Stimulated activated CD8-positive, alpha-beta memory T cell treated with anti-CD3 and anti-CD28 coated beads, Interleukin-12 subunit alpha, Interleukin-12 subunit beta, amount 100 ng/mL, for 1 hour (primary cell): ENCODE measurements at regions not wholly inside any gene's neighbourhood (a gene's known extent, or its start where the extent isn't known, plus 50 kb on each side); places are given as distances from the start of the nearest gene placed in this dataset.

Experiments
- DNase-seq: peaks from one replicate; pipeline ENCODE4 v3.0.0-alpha.2; 2020; ENCODE audit warnings: low read depth

DNA sequence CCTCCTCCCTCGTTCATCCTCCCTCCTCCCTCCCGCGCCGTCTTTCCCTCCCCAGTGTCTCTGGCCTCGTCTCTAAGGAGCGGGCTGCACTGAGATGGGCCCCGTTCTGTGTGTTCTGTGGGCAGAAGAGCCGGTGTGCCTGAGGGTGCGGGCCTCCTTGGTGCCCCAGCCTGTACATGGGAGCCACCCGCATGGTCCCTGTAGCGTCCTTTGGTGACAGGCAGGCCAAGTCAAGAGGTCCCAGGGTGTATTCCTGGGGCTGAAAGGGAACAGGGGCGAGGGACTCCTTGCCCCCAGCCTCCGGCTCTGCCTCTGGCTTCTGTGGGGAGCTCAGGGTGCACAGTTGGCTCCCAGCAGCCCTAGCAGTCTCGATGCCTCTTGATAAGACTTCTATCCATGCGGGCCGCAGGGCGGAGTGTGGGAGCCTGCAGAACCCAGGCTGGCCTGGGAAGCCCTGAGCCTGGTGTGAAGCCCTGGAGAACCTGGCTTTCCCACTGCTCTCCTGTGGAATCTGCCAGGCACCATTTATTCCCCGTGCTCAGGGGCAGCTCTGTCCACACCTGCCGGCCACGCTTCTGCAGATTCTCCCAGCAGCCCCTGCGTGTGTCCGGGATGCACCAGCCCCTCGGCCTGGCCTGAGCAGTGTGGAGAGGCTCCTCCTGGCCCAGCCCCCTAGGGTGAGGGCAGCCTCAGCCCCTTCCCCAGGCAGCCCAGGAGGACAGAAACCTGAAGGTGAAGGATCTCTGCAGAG lies 181.3 kb downstream of the KIF26A start:
- DNase-seq, result no peak

DNA sequence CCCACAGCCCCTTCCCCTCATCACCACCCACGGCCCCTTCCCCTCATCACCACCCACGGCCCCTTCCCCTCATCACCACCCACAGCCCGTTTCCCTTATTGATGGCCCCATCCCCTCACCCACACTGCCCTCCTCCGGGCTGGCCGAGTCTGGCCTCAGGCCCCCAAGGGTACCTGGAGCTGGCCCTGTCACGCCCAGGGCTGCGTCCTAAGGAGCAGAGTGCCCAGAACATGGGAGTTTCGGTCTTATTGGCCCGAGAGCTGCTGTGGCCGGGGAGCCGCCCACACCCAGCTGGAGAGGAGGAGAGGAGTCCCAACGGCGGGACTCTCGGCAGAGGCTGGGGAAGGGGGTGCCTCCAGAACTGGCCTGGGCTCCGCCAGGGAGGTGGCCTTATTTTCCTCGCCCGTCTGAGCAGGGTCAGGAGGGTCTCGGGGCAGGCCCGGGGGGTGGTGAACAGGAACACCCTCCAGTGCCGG lies 182.3 kb downstream of the KIF26A start:
- no peak for DNase-seq

DNA sequence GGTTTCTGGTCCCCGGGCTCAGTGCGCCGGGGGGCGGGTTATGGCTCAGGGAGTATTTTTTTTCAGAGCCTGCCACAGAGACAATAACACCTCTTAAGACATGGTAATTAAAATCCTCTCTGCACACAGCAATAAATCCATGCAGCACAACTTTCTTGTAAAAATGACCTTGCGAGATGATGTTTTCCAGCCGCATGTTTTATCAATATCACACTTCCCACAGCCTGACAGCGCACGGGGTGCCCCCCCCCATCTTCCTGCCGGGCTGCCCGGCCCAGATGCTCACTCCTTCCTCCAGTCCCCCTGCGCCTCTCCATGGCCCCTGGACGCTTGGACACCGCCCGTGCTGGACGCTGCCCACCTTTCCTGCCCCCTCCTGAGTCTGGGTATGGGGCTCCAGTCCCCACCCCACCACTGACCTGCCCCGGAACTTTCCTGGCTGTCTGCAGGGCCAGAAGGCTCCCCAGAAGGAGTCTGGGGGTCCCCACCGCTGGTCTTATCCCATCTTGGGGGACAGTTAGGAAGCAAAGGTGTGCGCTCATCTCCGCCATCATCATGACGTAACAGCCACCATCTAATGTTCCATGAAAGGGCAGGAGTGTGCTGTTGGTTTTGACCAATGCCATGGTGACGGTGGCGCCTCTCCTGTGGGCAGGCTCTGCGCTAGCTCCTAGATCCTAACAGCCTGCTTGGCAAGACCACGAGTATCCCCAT lies 182.9 kb downstream of the KIF26A start:
- DNase-seq, result no peak

DNA sequence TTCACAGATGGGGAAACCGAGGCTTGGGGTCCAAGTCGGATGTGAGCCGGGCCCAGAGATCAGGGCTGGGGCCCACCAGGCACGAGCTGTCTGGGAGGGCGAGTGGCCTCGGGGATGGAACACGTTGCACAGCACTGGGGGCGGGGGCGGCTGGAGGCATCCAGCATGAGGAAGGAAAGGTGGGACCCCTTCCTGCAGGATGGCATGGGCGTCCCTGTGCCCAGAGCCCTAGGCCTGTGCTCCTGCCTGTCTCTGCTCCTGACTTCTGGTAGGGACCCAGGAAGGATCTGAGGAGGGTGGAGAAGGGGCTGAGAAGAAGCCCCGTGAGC lies 183.4 kb downstream of the KIF26A start:
- no peak for DNase-seq

DNA sequence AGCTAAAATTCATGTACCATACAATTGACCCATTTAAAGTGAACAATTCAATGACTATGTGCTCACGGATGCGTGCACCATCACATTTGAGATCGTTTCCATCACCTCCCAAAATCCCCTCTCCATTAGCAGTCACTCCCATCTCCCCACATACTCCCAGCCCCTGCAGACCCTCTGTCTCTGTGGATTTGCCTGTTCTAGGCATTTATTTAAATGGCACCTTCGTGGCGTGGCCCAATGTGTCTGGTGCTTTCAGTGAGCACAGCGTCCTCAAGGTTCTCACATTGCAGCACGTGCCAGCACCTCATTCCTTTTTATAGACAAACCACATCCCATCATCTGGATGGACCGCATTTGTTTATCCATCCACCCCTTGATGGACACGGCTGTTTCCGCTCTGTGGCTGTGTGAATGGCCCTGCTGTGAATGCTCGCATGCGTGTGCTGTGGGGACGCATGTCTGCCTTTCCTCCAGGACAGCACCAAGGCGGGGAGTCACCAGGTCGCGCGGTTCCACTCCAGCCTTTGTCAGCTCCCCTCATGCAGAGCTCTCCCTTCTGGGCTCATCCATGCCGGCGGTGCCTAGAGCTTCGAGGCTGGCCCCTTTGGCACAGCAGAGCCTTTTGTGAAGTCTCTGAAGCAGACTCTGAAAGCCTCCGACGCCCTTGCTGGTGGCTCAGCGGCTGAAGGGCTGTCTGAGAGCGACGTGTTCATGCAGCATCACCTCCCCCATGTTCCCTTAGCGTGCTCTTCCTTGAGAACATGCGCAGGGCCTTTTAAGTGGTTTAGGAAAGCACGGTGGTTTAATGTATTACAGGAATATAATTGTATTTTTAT lies 184.4 kb downstream of the KIF26A start:
- no peak for DNase-seq

DNA sequence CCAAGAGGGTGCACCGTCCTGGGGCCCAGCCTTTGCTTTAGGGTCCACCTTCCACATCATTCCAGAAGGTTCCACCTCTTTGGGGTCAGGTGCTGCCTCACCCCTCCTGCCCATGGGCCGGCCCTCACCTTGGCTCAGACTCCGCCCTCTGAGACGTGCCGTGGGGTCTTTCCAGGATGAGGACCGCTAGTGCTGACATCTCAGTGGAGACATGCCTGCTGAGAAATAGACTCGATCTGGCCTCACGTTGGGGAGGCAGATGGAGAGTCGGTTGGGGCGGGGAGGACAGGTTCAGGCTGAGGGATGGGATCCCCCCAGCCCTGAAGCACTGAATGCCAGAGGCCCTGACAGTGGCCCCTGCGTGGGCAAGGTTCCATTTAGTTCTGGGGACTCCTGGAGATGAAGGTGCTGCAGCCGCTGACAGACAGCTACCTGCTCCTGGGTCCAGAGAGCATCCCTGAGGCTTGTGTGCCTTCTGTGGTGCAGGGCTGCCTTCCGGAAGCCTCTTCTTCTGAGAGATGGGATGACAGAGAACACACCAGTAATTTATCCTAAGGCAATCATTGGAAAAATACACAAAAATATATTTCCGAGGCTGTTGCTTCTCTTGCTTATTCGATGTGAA lies 185.3 kb downstream of the KIF26A start:
- no peak for DNase-seq

DNA sequence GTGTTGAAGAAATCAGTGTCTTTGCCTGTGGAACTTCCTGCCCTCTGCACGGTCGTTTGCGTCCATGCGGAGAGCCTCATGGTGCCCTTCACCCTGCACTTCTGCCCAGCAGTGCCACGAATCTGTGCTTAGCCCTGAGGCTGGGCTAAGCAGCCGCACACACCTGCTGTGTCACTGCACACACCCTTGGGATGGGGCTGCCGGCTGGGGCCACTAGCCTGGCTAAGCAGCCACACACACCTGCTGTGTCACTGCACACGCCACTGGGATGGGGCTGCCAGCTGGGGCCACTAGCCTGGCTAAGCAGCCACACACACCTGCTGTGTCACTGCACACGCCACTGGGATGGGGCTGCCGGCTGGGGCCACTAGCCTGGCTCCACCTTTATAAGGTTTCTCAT lies 188.5 kb downstream of the KIF26A start:
- no peak for DNase-seq

DNA sequence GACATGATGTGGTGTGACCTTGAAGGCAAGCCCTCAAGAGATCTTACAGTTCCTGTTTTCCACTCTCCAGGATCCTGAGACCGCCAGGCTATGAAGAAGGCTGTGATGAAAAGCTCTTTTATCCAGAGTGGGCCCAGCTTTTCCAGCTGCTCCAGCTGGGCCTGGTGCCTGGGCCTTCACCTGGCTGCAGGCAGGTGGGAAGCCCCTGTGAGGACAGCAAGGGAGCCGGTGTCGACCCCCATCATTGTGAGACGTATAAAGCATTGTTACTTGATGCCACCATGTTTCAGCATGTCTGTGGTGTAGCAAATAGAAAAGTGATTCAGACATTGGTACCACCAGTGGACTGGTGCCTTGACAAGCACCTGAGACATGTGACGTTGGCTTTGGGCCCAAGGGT lies 190.2 kb downstream of the KIF26A start:
- DNase-seq, result no peak

DNA sequence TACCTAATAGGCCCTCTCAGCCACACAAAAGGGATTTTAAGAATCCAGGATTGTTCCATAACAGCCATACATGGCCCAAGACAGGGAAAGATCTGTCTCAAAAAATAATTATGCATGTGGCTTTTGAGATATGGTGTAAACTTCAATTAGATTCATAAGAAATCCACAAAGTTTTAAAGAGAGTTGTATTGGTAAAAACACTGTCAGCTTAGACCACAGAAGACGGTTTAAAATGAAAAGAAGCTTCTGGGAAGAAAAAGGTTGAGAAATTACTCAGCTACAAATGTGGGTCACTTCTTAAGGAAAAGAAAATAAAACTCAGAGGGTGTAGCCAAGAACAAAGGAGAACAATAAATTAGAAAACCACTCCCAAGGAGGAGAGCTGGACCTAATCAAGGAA lies 191.4 kb downstream of the KIF26A start:
- DNase-seq, result no peak

DNA sequence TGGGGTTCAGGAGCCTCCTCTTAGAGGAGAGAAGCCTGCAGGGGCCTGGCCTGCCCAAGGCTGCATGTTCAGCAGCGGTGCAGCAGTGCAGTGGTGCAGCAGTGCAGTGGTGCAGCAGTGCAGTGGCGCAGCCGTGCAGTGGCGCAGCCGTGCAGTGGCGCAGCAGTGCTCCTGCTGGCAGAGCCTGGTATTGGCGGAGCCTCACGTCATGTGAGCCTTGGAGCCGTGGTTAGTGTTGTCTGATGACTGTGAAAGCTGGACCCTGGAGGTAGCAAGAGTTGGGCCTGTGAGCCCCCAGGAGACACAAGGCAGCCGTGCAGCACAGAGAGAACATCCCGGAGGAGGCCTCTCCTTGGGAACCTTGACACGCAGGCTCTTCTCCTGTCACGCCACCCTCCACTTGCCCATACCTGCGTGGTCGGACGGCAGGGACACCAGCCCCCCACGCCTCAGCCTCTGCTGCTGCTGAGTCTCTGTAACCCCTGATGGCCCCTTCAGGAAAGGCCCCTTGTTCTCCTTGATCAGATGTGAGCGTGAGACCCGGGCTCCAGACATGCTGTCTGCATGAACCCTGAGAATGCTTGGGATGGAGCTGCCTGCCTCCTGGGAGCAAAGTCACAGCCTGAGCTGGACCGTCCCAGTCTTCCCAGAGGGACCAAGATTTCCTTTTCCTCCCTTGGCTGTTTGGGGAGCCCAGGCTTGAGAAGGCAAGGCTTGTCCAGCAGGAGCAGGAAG lies 193.7 kb downstream of the KIF26A start:
- DNase-seq, result no peak

DNA sequence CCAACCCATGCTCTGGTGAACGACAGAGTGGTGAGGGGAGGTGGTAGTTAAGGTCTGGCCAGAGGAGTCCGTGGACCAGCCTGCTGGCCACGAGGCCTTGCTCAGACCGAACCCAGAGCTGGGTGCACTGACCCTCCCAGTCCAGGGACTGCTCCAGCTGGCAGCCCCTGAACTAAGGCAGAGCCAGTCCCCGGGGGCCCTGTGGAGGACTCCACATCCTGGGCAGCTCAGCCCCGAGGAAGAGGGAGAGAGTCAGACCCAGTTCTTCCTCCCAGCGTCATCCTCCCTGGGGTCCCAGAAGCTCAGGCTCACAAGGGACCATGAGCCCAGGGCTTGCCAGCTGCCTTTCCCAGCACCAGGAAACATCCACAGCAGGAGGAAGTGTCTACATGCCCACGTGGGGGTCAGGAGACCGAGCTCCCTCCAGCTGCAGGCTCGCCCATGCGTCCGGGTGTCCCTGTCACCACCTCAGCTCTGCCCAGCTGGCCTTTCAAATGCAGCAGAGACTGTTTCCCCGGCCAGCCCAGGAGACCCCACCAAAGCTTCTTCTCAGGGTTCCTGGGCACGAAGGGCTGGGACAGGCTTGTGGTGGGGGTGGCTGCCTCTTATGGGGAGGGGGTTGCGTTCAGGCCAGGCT lies 194.4 kb downstream of the KIF26A start:
- no peak for DNase-seq

DNA sequence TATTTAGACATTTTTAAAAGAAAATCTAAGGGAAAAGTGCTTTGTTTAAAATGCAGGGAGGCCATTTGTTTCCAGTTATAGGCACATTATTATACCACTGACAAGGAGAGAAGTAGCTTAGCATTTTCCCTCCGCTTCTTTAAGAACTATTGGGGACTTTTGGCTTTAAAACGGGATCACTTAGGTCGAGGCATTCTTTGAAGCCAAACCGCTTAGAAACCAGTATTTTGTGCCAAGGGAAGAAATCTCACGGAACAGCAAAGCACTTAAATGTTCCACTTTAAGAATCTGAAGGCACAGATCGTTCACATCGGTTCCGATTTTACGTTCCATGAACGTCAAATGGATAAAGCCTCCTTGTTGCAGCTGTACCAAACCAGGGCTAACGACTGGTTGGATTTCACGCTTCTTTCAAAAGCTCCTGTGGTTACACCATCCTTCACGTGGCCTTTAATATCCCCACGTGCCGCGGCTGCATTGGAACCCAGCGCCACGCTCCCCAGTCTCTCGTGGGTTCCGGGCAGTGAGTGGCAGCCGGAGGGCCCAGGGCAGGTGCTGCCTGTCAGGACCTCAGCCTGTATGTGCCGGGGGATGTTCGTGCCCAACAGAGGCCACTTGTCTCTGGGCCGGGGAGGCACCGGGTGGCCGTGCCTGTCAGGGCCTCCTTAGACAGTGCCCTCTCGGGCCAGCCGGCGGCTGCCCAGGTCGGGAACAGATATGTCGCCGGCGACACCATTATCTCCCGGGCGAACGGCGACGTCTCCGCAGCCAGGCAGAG lies 195.4 kb downstream of the KIF26A start:
- no peak for DNase-seq

DNA sequence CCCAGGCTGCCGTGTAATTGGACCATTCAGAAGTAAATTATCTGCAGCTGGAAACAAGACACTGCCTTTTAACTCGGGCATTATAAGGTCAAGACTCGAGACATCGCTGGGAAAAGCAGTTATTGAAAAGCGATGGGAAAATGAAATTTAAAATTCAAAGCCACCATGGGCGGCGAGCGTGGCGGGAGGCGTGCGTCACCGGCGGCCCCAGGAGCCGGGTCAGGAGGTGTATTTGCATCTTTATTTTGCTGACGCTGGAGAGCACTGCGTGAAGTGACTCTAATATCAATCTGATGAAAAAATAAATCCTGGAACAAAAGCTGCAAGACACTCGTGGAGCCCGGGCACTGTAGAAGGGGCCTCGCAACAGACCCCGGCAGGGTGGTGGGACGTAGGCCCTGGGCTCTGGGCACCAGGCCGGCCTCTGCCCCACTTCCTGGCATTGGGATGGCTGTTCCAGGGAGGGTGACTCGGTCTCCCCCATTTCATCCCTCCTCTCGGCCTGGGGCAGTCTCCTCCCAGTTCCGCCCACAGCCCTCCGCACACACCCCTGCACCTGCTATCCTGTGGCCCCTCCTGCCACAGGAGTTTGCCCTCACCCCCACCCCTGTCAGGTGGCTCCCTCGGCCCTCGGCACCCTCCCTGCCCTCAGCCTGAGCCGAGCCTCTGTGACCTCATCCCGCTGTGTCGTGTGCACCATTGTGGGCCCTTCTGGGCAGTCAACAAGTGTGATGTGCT lies 196.2 kb downstream of the KIF26A start:
- no peak for DNase-seq

DNA sequence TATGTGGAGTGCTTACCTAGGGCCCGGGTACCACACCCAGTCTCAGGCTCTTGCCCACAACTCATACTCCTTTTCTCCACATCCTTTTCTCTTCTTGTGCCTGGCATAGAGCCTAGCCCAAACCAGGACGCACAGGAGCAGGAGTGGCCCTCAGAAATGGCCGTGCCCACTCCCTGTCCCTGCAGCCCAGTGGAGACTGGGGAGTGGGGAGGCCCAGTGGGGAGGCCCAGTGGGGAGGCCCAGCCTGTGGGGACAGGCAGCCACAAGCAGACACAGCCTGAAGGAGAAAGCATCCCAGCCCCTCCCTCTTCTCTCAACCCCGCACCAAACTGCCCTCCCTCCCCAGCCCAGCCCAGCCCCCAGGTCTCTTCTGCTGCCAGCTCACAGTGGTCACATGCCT lies 196.8 kb downstream of the KIF26A start:
- no peak for DNase-seq

DNA sequence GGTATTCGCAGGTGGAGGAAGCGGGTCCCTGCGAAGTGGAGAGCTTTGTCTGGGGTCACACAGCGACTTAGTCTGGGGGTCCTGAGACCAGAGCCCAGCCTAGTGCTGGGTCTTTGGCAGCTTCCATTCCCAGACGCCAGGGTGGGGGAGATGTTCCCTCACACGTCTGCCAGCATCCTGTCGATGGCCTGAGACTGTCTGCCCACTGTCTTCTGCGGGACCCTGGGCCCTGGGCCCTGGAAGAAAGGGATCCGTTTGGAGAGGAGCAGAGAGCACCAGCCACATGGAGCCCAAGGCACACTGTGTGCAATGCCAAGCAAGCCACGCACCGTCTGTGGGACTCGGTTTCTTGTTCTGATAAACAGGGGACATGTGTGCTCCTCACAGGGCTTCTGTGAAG lies 197.2 kb downstream of the KIF26A start:
- no peak for DNase-seq

DNA sequence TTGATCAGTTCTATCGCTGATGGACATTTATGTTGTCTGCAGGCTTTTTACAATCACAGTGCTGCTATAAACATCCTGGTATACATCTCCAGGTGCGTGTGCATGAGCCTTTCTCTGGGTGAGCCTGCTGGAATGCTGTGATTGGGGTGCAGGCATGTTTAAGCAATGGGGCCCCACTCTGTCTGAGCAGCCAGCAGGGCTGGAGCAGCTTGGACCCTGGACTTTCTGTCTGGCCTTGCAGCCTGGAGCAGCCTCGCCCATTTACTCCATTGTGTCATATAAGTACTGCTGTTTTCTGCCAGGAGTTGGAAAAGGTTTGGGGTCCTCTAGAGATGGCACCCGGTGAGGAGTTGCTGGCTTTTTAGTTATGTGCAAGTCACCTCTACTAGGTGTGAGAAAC lies 199.0 kb downstream of the KIF26A start:
- no peak for DNase-seq

DNA sequence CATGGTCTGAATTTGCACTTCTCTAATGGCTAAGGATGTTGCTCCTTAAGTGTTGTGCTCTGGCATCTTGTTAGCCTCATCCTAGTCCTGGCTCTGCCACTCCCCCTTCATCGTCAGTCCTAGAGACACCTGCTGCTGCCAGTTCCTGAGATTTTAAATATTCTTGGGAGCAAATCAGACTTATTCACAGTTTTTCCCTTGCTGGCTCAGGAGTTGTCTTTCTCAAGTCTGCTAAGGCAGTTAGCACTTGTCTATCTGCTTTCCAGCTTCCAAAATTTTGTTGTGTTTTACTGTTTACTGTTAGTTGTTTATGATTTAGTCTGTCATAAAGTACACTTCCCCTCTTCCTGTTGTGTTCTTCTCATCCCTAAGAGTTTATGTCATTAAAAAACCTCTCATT lies 201.0 kb downstream of the KIF26A start:
- DNase-seq, result no peak

DNA sequence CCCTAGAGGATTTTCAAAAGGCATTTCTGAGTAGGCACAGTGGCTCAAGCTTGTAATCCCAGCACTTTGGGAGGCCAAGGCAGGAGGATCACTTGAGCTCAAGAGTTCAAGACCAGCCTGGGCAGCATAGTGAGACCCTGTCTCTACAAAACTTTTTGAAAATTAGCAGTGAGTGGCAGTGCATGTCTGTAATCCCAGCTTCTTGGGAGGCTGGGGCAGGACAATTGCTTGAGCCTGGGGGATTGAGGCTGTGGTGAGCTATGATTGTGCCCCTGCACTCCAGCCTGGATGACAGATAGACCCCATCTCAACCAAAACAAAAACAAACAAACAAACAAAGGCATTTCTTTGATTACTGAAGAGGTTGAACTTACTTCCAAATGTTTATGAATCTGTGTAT lies 201.4 kb downstream of the KIF26A start:
- DNase-seq, result no peak

DNA sequence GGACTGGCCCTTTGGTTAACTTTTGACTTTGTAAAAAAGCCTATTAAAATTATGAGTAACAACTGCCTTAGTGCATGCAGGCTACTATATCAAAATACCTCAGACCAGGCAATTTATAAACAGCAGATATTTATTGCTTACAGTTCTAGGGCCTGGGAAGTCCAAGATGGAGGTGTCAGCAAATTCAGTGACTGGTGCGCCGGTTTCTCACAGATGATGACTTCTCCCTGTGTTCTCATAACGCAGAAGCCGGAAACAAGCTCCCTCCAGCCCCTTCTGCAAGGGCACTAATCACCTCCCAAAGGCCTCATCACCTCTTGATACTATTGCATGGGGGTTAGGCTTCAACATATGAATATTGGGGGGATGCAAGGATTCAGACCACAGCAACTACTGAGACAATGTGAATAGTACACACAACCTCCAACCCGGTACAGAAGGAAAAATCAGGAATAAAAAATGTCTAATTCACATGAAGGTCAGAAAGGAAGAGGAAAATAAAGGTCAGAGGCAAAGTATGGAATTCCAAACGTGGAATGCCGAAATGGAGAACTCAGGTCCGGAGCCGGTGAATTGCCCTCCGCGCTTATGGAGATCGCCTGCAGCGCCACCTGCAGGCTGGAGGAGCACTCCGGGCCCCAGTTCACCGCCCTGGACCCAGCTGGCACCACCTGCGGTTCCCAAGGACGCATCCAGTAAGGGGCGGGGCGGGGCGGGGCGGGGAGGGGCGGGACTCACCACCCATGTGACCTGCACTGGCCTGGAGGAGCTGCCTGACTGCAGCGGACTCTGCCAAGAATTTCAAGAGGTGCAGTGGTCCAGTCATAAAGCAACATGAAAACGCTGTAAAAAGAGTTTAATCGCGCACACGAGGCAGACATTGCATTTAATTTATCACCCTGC lies 203.4 kb downstream of the KIF26A start:
- no peak for DNase-seq
